ENCODE measurements at regions not wholly inside any gene's neighbourhood (a gene's known extent, or its start where the extent isn't known, plus 50 kb on each side); places are given as distances from the start of the nearest gene placed in this dataset.

GRCh38 chr1:47621977-47622376, 184.1 kb downstream of the FOXD2 start:
- H3K27ac ChIP-seq: peak overlapping the region; percentile 42 to 65
- peaks cover 0 to 27% (median 15%) of the 10 kb centered on the region in 4 donors for H3K4me1 ChIP-seq
- H3K27me3 ChIP-seq: no peaks in the 10 kb centered on the region
- H3K9me3 ChIP-seq: no peaks in the 10 kb centered on the region
- no peak for TF ChIP-seq CTCF (IDR thresholded peaks at IDR 0.05)
- no peak overlapping the region for H3K4me3 ChIP-seq
- DNase-seq: peak in 1 of 2 donors; percentile 64
- intact Hi-C loops (cut with DNase I; ENCODE audit: low total_unique reads): no loop called here
- no peaks in the 10 kb centered on the region for H3K36me3 ChIP-seq

- H3K9me3 ChIP-seq: no peaks in the 10 kb centered on the region
- peak overlapping the region; percentile 32 to 42 for H3K27ac ChIP-seq
- peak in 1 of 2 donors; percentile 6 for DNase-seq
- intact Hi-C loops (cut with DNase I; ENCODE audit: low total_unique reads): no loop called here
- H3K4me1 ChIP-seq: peaks cover 0 to 27% (median 15%) of the 10 kb centered on the region in 4 donors
- H3K27me3 ChIP-seq: no peaks in the 10 kb centered on the region
- no peak for TF ChIP-seq CTCF (IDR thresholded peaks at IDR 0.05)
- H3K4me3 ChIP-seq: no peak overlapping the region
- no peaks in the 10 kb centered on the region for H3K36me3 ChIP-seq
These were observed 185.1 kb downstream of the FOXD2 start for GRCh38 chr1:47622776-47623556.

GRCh38 chr1:47623557-47623940, 185.7 kb downstream of the FOXD2 start:
- no peaks in the 10 kb centered on the region for H3K36me3 ChIP-seq
- no peaks in the 10 kb centered on the region for H3K27me3 ChIP-seq
- peak in 1 of 2 donors; percentile 24 for DNase-seq
- H3K9me3 ChIP-seq: no peaks in the 10 kb centered on the region
- no peak overlapping the region for H3K27ac ChIP-seq
- intact Hi-C loops (cut with DNase I; ENCODE audit: low total_unique reads): no loop called here
- no peak overlapping the region for H3K4me3 ChIP-seq
- peaks cover 0 to 27% (median 15%) of the 10 kb centered on the region in 4 donors for H3K4me1 ChIP-seq
- TF ChIP-seq CTCF (IDR thresholded peaks at IDR 0.05): no peak

- Histone ChIP-seq H3K4me3 (no peak overlapping the region), H3K27ac (no peak overlapping the region), H3K27me3 (no peaks in the 10 kb centered on the region), H3K4me1 (peaks cover 0 to 27% (median 15%) of the 10 kb centered on the region in 4 donors), H3K36me3 (no peaks in the 10 kb centered on the region), H3K9me3 (no peaks in the 10 kb centered on the region)
- DNase-seq: peak; percentile 8 to 28
- intact Hi-C loops (cut with DNase I; ENCODE audit: low total_unique reads): no loop called here
- no peak for TF ChIP-seq CTCF (IDR thresholded peaks at IDR 0.05)
These were observed 186.7 kb downstream of the FOXD2 start for GRCh38 chr1:47624531-47624930.

- no peak overlapping the region for H3K27ac ChIP-seq
- H3K36me3 ChIP-seq: no peaks in the 10 kb centered on the region
- H3K4me3 ChIP-seq: no peak overlapping the region
- intact Hi-C loops (cut with DNase I; ENCODE audit: low total_unique reads): no loop called here
- H3K4me1 ChIP-seq: peaks cover 0 to 13% (median 8%) of the 10 kb centered on the region in 4 donors
- no peaks in the 10 kb centered on the region for H3K9me3 ChIP-seq
- H3K27me3 ChIP-seq: peaks cover 0 to 6% of the 10 kb centered on the region in 2 donors
- no peak for TF ChIP-seq CTCF (IDR thresholded peaks at IDR 0.05)
- DNase-seq: no peak
These were observed 189.2 kb downstream of the FOXD2 start for GRCh38 chr1:47627016-47627415.
